DOHH2 (cell line): ENCODE measurements at regions not wholly inside any gene's neighbourhood (a gene's known extent, or its start where the extent isn't known, plus 50 kb on each side); places are given as distances from the start of the nearest gene placed in this dataset.

Source experiments
- H3F3A ChIP-seq: fragments of 200-600 bp; sonication (generic), shearing (Covaris generic); 2 replicates; pipeline ENCODE4 v1.6.0; 2016; ENCODE audit warnings: antibody characterized with exemption, mild to moderate bottlenecking; ENCODE audit not compliant: control insufficient read depth, insufficient read depth
- H3K27ac ChIP-seq: fragments of 200-600 bp; sonication (generic); 2 replicates; pipeline ENCODE4 v1.5.1; 2014; ENCODE audit warnings: low read depth, mild to moderate bottlenecking, low read length, moderate library complexity
- H3K27me3 ChIP-seq: fragments of 200-600 bp; sonication (generic); 2 replicates; pipeline ENCODE4 v1.6.1; 2014; ENCODE audit warnings: mild to moderate bottlenecking, low read length, mixed read lengths; ENCODE audit not compliant: control insufficient read depth
- H3K36me3 ChIP-seq: fragments of 200-600 bp; sonication (generic); 2 replicates; pipeline ENCODE4 v1.6.1; 2014; ENCODE audit warnings: mild to moderate bottlenecking, low read length, moderate library complexity, mixed read lengths; ENCODE audit not compliant: control insufficient read depth
- H3K4me1 ChIP-seq: fragments of 200-600 bp; sonication (generic); 2 replicates; pipeline ENCODE4 v1.6.1; 2014; ENCODE audit warnings: mild to moderate bottlenecking, low read length, mixed read lengths; ENCODE audit not compliant: control insufficient read depth
- H3K4me2 ChIP-seq: fragments of 200-600 bp; sonication (generic); 2 replicates; pipeline ENCODE4 v1.6.0; 2014; ENCODE audit warnings: mild to moderate bottlenecking, low read length, moderate library complexity
- H3K4me3 ChIP-seq: fragments of 200-600 bp; sonication (generic); 2 replicates; pipeline ENCODE4 v1.5.1; 2014; ENCODE audit warnings: mild to moderate bottlenecking, low read length, mixed read lengths
- H3K79me2 ChIP-seq: fragments of 200-600 bp; sonication (generic); 2 replicates; pipeline ENCODE4 v1.6.1; 2014; ENCODE audit warnings: mild to moderate bottlenecking, low read length, mixed read lengths; ENCODE audit not compliant: control insufficient read depth
- H3K9me2 ChIP-seq: fragments of 200-600 bp; sonication (generic); replicated peaks from 2 replicates; pipeline ENCODE4 v1.6.1; 2014; ENCODE audit warnings: mild to moderate bottlenecking, low read length, mixed read lengths; ENCODE audit not compliant: control insufficient read depth
- H3K9me3 ChIP-seq: fragments of 200-600 bp; sonication (generic); 2 replicates; pipeline ENCODE4 v1.6.1; 2014; ENCODE audit warnings: antibody characterized with exemption, low read length, mixed read lengths; ENCODE audit not compliant: control insufficient read depth, insufficient read depth
- H4K20me1 ChIP-seq: fragments of 200-600 bp; sonication (generic); 2 replicates; pipeline ENCODE4 v1.6.0; 2014; ENCODE audit warnings: low read depth, mild to moderate bottlenecking, antibody characterized with exemption, low read length, moderate library complexity; ENCODE audit not compliant: control insufficient read depth, insufficient read depth
- EZH2phosphoT487 ChIP-seq: fragments of 200-600 bp; sonication (generic); IDR thresholded peaks from 2 replicates; pipeline ENCODE4 v1.6.1; 2017; ENCODE audit warnings: borderline replicate concordance, mild to moderate bottlenecking, antibody characterized with exemption, low read length, moderate library complexity, mixed read lengths
- TF ChIP-seq, protein P1 (sequence below): fragments of 200-600 bp; sonication (generic); IDR thresholded peaks from one replicate; pipeline ENCODE4 v1.5.1; 2014; ENCODE audit warnings: antibody characterized with exemption, mild to moderate bottlenecking, low read depth, low read length; ENCODE audit not compliant: poor library complexity, severe bottlenecking

DNA sequence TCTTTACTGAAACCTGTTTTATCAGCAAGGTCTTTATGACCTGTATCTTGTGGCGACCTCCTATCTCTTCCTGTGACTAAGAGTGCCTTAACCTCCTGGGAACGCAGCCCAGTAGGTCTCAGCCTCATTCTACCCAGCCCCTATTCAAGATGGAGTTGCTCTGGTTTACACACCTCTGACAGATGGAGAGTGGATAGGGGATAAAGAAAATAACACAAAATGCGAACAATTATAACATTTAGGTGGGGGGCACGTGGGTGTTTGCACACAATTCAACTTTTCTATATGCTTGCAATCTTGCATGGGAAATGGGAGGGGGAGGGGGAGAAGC lies 83.3 kb downstream of the RMI2 start:
- H4K20me1 ChIP-seq: no peaks in the 10 kb centered on the region
- H3K4me3 ChIP-seq: no peak overlapping the region
- no peak for TF ChIP-seq EZH2phosphoT487
- TF ChIP-seq, protein P1, sequence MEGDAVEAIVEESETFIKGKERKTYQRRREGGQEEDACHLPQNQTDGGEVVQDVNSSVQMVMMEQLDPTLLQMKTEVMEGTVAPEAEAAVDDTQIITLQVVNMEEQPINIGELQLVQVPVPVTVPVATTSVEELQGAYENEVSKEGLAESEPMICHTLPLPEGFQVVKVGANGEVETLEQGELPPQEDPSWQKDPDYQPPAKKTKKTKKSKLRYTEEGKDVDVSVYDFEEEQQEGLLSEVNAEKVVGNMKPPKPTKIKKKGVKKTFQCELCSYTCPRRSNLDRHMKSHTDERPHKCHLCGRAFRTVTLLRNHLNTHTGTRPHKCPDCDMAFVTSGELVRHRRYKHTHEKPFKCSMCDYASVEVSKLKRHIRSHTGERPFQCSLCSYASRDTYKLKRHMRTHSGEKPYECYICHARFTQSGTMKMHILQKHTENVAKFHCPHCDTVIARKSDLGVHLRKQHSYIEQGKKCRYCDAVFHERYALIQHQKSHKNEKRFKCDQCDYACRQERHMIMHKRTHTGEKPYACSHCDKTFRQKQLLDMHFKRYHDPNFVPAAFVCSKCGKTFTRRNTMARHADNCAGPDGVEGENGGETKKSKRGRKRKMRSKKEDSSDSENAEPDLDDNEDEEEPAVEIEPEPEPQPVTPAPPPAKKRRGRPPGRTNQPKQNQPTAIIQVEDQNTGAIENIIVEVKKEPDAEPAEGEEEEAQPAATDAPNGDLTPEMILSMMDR: no peak
- H3K9me3 ChIP-seq: no peaks in the 10 kb centered on the region
- H3F3A ChIP-seq: no peaks in the 10 kb centered on the region
- H3K4me1 ChIP-seq: peaks cover 5% of the 10 kb centered on the region
- H3K27ac ChIP-seq: no peak overlapping the region
- H3K36me3 ChIP-seq: no peaks in the 10 kb centered on the region
- no peaks in the 10 kb centered on the region for H3K9me2 ChIP-seq
- H3K79me2 ChIP-seq: no peaks in the 10 kb centered on the region
- no peak overlapping the region for H3K4me2 ChIP-seq
- H3K27me3 ChIP-seq: peaks cover 11% of the 10 kb centered on the region

DNA sequence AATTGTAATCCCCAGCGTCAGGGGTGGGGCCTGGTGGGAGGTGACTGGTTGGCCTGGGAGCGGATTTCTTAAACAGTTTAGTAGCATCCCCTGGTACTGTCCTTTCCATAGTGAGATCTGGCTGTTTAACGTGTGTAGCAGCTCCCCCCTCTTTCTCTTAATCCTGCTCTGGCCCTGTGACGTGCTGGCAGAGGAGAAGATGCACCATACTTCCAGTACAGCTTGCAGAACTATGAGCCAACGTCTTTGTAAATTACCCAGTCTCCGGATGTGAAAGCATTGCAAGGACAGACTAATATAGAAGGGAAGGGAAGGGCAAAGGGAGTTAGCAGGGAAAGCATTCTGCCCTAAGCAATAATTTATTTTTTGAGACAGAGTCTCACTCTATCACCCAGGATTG lies 83.9 kb downstream of the RMI2 start:
- H3K9me2 ChIP-seq: no peaks in the 10 kb centered on the region
- H3K36me3 ChIP-seq: no peaks in the 10 kb centered on the region
- no peaks in the 10 kb centered on the region for H3K79me2 ChIP-seq
- TF ChIP-seq, protein P1: no peak
- no peak for TF ChIP-seq EZH2phosphoT487
- H3K27me3 ChIP-seq: peaks cover 11% of the 10 kb centered on the region
- H3F3A ChIP-seq: no peaks in the 10 kb centered on the region
- no peaks in the 10 kb centered on the region for H4K20me1 ChIP-seq
- H3K4me3 ChIP-seq: no peak overlapping the region
- no peaks in the 10 kb centered on the region for H3K9me3 ChIP-seq
- H3K4me2 ChIP-seq: no peak overlapping the region
- H3K27ac ChIP-seq: no peak overlapping the region
- peaks cover 5% of the 10 kb centered on the region for H3K4me1 ChIP-seq

DNA sequence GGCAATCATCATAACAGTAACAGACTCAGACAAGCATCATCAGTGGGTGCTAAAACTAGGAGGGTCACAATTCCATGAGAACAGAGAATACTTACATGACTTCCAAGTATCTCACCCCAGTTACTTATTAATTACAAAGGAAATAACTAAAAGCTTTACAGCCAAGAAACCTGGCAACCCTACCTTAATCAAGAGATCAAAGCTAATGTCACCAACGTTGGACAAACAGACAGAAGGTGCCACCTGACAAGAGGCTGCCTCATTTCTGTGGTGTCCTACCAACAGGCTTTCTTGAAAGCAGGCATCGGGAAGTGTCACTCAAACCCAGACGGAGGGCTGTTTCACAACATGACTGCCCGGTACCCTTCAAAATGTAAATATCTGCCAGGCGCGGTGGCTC lies 84.6 kb downstream of the RMI2 start:
- H3K27ac ChIP-seq: no peak overlapping the region
- no peaks in the 10 kb centered on the region for H3K36me3 ChIP-seq
- H3K27me3 ChIP-seq: peaks cover 11% of the 10 kb centered on the region
- H4K20me1 ChIP-seq: no peaks in the 10 kb centered on the region
- H3K4me3 ChIP-seq: no peak overlapping the region
- no peaks in the 10 kb centered on the region for H3K9me3 ChIP-seq
- no peaks in the 10 kb centered on the region for H3F3A ChIP-seq
- H3K4me1 ChIP-seq: peaks cover 5% of the 10 kb centered on the region
- no peak for TF ChIP-seq EZH2phosphoT487
- TF ChIP-seq, protein P1: no peak
- H3K9me2 ChIP-seq: no peaks in the 10 kb centered on the region
- no peak overlapping the region for H3K4me2 ChIP-seq
- H3K79me2 ChIP-seq: no peaks in the 10 kb centered on the region
